ENCODE measurements at regions not wholly inside any gene's neighbourhood (a gene's known extent, or its start where the extent isn't known, plus 50 kb on each side); places are given as distances from the start of the nearest gene placed in this dataset.

DNA sequence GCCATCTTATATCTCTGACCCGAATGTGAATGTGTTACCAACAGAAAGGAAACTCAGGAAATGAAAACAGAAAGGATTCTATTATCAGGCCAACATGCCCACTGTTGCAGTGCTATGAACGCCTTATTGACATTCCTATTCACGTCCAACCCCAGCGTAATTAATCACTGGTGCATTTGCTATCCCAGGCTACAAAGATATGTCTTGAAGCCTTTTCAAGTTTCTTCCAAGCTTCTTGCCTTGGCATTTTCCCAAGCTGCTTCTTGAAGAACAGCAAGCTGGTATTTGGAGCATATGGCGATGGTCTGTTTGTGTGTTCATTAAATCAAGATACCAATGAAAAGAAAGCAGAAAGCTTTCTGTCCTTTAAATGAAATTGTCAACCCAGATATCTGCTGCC, 579.2 kb upstream of the ZNF462 start:
- DNase-seq: no peak

DNA sequence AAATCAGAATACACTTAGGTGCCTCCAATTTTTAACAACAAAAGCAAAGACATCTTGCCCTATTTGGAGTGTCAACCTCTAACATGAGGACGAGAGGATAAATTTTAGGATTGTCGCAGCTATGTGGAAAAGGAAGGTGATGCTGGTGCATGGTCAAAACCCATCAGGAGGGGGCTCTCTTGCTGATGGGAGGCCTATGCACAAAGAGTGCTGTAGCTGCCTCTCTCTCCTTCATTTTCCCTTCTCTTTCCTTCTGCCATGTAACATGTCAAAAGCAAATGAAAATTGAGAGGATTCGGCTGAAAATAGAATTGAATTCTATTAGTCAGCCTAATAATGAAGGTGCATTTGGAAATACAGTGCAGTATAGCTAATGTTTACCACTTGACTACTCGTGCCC, 578.7 kb upstream of the ZNF462 start:
- no peak for DNase-seq

DNA sequence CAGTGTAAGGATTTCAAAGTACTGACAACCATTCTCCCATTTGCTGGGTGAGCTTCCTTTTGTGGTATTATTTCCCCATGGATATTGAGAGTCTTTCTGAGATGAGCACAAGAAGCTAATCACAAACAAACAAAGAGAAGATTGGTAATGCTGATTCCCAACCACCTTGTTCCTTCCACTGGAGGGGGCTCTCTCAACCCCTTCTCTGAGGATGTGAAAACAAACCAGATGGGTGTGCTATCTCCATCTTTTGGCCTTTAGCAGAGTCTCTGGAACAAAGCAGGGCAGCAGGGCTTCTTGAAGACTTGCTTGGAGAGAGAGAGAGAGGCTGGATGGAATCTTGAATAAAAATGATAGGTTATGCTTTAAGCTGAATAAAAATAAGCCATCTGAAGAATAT, 576.7 kb upstream of the ZNF462 start:
- peak; percentile 29 for DNase-seq

DNA sequence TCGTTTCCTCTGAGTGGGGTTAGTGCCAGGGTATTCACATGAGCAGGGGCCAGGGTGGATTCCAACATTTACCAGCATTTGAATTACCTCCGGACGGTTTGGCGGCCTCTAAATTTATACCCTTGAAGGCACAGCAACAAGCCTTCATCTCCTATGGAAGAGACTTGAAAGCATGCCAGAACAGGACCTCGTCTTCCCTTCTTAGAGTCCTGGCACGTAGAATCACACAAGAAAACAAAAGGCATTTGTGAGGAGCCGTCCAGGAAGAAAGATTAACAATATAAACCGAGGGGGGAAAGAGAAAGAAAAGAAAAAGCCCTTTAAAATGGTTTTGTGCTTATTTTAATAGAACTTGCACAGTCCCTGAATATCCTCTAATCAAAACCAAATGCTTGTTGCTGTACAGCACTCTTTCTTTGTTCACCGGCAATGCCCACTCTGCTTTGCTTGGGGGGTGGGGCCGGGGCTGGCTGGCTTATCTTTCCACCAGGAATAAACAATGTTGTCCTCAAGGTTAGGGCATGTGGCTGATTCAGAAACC, 575.8 kb upstream of the ZNF462 start:
- DNase-seq: no peak

DNA sequence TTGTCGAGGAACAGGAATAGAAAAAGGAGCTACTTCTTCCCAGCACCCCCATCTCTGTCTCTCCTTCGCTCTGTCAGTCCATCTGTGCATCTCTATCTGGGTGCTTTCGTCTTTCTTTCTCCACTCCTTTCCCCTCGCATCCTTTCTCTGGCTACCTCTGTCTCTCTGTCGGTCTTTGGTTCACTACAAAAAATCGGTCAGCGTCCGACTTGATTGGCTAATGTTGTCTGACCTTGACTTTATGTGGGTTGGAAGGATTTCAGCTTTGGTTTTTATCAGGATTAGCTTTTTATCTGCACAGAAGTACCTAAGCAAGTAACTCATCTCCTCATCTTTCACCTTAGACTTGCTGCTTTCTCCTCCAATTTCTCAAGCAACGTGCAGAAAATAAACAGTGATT, 575.2 kb upstream of the ZNF462 start:
- no peak for DNase-seq

DNA sequence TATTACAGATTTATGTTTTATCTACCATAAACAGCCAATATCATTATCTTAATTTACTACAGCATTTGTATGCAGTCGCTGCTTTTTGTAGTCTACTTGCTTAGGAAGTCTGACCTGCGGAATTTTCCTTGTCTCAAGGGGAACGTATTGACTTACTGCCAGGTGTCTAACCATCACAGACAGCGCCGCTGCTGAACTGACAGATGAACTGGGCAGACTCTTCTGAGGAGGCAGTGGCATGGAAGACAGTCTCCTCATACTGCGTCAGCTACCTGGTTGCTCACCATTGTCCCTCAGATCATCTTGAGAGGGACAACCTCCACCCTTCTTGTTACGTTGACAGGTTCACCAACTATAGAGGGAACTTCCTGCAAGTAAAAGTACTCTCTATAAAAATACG, 574.3 kb upstream of the ZNF462 start:
- no peak for DNase-seq

DNA sequence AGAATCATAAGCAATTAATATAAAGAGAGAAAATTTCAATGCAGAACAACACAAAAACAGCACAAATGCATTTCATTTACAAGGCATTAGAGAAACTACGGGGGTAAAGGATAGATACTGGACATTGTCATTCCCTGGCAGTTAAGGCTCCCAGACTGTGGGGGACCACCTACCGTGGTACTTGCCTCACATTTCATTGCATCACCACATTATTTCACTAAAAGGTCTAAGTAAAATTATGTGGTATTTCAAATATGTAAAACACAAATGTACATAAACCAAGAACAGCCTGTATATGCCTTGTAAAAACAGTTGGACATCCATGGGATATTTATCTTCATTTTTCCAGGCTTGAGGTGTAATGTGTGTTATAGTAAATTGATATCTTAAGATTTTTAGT, 571.2 kb upstream of the ZNF462 start:
- no peak for DNase-seq

DNA sequence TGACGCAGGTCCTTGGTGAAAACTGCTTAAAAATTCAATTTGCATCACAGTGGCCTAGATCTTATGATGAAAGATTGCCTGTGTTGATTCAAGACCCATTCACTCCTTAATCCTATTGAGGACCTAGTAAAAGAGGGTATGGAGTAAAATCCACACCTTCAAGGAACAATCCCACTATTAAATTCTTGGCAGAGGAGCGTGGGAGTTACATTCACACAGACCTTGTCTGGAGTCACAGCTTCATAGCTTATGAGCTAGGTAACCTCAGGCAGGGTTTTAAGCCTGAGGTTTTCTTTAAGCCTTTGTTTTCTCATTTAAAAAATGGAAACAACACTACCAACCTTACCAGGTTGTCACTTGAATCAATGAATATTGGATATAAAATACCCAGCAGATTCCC, 566.5 kb upstream of the ZNF462 start:
- no peak for DNase-seq

DNA sequence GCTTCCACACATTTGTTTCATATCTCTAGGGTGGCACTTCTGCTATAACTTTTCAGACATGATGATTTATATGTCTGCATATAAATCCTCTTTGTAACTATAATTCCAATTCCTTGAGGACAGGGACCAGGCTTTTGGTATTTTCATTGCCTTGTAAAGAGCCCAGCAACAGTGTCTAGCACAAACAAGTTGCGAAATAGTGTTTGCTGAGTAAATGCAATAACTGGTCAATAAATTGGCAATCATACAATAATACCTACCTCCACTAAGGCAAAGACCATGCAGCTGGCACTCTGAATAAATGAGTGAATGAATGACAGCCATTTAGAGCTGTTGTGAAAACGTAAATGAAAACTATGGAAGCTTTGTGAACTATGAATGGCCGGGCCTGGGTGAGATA, 564.0 kb upstream of the ZNF462 start:
- no peak for DNase-seq

DNA sequence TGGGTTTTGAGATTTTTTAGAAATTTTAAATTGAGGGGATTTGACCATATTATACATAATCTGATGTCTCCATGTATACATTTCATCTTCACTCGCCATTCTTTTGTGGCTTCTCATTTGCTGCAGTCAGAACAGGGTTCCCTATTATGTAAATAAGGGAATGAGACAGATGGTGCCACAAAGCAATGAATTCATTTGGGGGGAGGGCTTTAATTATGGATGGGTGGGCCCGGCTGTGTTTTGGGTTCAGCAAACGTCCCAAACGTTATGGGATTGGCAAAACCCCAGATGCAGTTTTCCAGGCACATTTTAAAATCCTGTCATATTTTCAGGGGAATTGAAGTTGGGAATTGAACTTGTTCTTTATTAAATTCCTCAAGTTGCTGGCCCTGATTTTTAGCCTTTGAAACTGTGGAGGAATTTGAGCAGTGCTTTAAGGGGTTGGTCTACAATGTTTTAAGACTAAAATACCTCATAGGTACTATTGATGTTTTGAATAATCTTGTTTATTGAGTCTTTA, 558.5 kb upstream of the ZNF462 start:
- DNase-seq: no peak

DNA sequence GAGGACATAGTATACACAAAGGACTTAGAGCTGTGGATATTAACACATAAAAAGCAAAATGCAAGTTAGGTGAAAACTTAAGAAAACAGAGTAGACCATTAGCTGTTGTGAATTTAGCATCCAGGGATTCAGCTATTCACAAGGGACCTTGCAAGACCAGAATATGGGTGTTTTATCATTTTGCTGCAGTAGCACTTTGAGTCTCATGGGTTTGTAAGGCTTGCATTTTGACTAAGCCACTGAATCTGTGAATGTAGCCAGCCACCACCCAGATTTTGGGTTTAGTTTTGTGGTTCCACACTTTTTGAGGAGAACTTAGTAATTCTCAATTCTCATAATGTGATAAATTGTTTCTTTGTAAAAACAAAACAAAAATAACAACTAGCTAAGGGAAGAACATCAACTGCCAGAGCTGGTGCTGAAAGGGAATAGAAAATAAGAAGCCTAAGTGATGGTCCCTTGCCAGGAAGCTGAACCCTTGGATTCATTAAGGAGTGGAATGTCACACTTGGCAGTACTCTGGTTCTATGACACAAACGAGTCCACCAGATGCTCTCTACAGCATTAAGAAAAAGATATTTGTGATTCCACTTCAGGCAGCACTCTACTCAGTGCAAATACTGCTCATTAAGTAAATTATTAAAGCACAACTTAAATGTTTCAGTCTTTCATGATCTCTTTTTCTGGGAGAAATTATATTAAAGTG, 557.4 kb upstream of the ZNF462 start:
- no peak for DNase-seq

DNA sequence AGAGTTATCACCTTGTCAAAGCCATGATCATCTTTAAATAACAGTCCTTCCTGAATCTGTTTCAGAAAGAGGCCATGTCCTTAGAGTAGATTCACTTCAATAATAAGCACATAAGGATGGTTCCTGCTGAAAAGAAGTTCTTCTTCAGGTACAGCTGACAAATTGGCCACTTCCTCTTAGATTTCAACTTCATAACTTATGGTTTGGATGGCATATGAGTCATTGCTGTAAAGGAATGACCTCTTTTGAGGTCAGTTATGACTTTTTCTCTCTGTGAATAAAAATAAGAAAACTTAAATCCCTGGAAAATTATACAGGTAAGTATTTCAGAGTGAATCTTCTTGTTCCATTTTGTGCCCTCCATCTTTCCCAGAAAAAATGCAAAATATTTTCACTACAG, 555.3 kb upstream of the ZNF462 start:
- DNase-seq: no peak

DNA sequence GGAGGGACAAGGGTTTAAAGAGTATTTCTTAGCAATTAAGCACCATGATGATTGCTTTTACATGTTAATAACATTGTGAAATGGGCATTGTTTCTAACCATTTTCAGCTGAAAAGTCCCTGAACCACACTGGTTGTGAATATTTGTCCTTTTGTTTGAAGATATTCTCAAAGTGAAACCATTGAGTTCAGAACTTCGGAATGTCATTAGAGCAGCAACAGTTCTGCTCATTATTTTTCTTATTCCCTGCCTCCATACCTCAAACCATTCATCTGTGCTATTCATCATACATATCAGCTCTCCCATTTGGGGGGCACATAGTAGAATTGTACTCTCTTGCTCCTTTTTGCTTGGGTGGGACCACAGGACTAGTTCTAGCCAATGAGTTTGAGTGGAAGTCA, 553.0 kb upstream of the ZNF462 start:
- DNase-seq: no peak

DNA sequence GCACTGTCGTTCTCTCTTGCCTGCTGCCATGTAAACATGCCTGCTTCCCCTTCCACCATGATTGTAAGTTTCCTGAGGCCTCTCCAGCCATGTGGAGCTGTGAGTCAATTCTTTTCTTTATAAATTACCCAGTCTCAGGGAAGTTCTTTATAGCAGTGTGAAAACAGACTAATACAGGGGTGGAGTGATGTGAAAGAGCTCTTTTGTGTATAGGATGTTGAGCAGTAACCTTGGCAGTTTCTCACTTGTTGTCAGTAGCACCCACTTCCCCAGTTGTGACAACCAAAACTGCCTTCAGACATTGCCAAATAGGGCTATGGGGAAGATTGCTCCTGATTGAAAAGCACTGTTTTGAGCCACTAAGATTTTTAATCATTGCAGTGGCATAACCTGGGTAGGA, 552.2 kb upstream of the ZNF462 start:
- no peak for DNase-seq

DNA sequence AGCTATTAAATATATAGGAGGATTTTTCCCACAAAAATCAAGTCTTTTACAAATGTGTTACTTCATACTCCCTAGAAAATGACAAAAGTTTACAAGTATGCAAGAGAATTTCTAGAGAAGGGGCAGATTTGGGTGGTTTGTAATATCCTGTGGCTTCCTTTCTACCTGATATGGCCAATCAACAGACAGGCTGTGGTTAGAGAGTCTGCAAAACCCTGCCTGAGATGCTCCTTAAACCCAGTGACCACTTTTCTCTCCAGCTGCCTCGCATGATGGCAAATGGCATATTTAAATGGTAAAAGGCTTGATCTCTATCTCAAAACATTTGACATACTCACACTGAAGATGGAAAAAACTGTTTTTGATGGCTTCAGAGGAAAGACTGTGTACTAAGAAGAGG, 550.1 kb upstream of the ZNF462 start:
- DNase-seq: no peak

DNA sequence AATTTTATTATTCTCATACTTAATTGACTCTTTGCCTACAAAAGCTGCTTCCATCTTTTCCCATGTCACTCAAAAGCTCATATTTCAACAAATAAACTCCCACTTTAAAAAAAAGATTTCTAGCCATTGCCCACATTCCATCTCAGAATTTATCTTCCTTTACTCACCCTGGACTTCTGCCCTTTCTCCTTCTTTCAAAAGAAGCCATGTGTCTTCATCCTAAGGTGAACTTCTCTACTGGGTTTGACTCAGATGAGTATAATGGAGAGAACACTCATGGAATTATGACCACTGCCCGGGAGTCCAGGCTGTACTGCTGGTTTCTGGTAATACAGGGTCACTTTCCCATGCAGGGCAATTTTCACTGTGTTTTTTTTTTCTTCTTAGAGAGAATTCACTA, 548.5 kb upstream of the ZNF462 start:
- DNase-seq: no peak

DNA sequence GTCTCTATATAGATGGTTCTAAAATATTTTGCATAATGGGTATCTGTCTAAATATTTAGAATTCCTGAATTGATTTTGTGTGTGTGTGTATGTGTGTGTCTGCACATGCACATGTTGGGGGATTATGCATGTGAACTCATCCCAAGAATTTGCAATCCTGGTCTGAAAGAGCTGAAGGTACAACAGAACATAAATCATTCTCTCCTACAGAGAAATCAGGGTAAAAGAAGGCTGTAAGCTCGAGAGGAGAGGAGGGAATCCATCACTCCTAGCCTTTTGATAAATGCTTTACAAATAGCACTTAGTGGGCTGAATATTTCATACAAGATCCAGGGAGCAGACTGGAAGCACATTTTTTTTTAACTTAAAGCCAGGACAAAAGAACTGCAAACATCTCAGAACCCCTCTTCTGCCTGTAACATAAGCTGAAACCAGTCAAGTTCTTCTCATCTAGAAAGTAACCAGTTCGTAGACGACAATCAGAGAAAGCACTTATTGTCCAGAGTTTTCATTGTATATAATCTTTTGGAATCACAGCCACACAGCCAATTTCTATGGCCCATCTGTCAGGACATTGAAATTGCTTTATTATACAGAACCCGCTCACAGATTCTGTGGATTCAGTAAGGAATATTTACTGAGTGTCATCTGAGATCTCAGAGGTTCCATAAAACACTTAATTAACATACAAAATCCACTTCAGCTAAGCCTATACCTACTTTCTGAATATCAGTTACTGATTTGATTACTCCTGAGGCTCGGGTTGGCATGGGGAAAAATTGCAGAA, 541.4 kb upstream of the ZNF462 start:
- DNase-seq: peak; percentile 38

DNA sequence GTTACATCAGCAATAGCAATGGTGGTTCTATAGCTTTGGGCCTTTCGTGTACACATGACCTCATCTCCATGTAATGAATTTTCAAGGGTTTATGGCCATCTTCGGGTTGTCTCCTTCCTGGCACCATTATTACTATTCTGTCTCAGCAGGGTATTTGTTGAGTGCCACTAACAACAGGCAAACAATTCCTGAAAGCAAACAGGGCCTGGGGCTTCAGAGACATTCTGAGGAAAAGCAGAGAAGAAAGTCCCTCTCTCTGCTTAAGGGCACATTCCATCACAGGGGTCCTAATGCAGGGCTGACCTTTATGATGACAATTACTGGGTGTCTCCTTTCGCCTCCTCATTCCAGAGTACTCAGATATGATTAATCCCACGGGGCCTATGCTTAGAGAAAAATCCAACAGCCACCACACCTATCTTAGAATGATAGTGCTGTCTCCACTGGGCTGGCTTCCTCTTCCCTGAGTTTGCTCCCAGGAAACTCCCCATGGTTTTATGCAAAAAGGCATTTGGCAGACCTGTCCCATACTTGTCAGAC, 540.2 kb upstream of the ZNF462 start:
- DNase-seq: no peak

DNA sequence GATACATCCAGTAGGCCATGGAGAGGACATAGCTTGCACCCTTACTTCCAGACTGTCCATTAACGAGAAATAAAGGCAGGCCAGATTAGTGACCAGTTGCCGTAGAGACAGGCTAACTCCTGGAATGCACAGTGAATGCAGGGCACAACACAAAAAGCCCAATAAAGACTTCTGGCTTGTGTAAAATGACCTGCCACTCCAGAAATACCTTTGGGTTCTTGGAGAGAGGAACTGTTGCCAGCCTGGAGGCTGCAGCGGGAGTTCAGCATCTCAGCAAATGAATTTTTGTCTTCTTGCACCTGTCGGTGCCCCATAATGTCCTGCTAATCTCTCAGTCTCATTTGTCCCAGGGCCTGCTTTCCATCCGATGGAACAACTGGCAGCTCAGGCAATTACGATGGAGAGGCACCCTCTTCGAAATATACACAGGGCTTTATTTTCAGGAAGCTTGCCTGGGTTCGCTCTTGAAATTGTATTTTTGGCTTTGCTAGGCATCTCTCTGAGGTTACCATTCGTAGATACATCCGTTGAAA, 538.8 kb upstream of the ZNF462 start:
- DNase-seq: no peak

DNA sequence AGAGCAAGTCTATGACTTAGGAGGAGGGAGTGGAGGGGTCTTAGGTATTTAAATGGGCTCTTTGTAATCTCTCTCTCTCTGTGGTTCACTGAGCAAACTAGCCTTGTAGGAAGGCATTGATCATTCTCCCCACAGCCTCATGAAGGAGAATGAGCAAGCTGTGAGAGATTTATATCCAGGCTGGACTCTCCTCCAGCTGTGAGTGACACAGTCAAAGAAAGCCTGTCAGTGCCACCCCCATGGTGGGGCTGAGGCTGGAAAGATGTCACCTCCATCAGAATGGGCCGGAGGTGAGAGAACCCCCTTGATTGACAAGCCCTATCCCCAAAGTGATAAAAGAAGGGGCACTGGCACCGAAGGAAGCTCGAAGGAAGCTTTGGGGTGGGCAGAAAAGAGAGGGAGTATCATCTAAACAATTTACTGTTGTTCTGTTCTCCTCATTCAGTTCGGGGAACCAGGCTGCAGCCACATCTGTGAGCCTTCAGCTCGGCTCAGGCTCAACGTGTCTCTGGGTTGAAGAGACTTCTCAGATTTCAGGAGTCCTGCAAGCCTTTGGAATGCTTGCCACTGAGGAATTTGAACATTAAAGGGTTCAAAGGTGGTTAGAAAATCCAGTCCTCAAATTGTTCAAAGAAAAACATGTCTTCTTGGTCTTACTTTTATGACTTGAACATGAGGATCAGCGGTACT, 538.2 kb upstream of the ZNF462 start:
- DNase-seq: no peak

DNA sequence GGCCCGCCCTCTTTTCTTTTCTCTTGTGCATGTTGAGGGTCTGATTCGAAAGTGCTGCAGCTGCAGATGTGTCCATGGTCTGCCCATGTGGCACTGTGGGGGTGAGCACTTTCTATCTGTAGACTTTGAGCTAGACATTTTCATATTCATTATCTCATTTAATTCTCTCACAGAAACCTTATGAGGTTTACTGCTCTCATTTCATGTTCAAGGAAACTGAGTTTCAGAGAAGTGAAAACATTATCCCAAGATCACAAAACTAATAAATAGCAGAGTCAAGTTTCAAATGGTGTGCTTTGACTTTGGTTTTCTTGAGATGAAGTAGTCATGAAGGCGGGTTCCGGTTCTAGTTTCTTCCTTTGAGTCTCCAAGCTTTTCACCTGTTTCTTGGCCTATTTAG, 536.5 kb upstream of the ZNF462 start:
- no peak for DNase-seq

DNA sequence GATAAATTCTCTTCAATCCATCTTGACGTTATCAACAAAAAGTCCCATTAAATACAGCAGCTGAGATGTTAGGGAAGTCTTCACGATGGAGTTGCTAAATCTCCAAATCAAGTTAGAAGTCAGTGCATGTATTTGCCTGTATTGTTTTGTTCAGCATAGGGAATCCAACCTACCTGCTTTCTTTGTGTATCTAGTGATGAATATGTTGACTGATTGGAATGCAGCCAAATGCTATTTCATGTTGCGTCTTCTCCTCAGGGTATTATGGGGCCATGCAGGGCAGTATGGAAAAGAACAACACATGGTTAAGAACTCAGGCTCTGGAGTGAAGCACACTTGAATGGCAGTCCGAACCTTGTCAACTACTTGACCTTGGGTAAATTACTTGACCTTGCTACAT, 529.5 kb upstream of the ZNF462 start:
- DNase-seq: peak; percentile 79

DNA sequence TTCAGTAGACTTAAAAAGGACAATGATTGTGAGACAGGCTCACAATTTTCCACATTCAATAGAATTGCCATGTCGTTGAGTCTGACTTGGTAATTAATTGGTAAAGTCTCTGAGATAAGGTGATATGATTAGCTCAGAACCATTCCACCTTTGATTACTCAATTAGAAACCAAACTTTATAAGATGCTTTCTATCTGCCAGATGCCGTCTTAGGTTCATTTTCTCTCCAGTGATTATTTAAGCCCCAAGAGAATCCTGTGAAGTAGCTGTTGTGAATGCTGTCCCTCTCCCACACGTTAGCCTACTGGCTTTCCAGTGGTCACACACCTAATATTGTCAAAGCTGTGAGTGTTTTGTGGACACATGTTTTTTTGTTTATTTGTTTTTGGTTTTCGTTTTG, 528.9 kb upstream of the ZNF462 start:
- no peak for DNase-seq
